ENCODE measurements at regions not wholly inside any gene's neighbourhood (a gene's known extent, or its start where the extent isn't known, plus 50 kb on each side); places are given as distances from the start of the nearest gene placed in this dataset.
A peak's percentile ranks its signal among the peaks of the same experiment; 100 is the strongest.
"Not testable (repeated sequence)": the region's sequence is repeated elsewhere in the genome, so short reads cannot be mapped to it uniquely, and the experiment has no call there.

DNA sequence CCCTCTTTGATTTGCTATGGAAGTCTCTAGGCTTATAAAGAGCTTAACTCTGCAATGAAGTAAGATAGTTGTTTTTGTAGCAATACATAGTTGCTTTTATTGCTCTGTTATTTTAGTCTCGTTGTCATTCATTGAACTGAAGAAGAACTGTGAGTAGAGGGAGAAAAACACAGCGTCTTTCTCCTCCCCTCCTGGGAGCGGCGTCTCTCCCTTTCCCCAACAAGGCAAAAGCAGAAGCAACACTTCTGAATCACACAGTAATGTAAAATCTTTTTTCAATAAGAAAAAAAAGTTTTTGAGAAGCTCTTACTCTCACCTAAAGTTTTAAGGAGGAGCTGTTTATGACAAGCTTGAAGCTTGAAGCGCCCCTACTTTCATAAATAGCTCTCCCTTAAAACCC is 119.3 kb upstream of the SLC7A14 start:
- no peak for DNase-seq (ENCODE audit: low spot score)

DNA sequence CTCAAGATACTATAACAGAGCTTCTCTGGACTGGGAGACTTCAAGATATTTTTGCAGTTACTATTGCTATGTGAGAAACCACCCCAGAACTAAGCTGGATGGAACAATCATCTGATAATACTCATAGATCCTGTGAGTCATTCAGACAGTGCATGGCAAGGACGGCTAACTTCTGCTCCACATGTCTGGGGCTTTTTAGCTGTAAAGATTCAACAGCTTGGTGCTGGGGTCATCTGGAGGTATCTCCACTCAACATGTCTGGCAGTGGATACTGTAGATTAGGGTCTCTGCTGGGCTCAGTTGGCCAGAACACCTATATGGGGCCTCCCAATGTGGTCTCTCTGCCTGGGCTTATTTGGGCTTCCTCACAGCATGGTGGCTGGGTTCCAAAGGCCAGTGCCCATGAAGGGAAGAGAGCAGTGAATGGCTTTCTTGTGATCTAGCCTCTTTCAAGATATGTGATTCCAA is 117.3 kb upstream of the SLC7A14 start:
- DNase-seq (ENCODE audit: low spot score): no peak

DNA sequence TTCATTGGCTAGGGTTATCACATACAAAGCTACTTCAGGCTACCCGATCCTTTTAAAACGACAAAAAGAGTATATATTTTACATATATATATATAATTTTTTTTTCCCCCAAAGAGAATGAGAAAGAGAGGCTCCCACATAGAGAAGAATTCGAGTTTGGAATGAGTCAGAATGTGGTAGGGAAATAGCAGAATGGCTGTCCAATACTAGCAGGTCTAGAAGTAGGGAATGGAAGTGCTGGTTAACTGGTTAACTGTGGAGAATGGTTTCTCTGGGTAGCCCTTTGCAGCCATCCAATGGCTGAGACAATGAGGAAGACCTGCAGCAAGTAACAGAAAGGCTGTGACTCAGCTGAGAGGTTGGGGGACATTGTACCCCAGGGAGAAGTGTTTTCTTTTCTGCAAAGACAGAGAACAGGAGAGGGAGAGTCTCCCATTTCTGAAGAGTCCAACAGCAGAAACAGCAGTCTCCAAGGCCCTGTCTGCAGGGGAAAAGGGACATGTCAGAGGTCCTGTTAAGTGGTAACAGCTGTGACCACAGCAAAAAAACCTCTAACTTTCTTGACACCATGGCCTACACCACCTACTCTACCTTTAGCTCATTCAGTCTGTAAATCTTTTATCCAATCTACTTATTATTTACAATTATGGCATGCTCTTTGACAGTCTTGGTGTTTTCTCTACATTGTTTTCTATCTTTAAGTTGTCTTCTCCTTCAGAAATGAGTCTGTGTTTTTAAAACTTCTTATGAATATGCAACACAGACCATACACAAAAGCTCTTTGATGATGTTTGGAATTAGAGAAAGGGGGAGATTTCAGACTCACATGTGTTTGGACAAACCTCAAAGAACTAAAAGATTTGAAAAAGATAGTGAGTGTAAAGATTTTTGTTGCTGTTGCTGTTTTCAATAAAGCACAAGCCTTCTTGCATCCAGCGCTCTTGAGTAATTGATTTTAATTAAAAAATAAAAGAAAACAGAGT is 116.1 kb upstream of the SLC7A14 start:
- DNase-seq (ENCODE audit: low spot score): peak; percentile 67

DNA sequence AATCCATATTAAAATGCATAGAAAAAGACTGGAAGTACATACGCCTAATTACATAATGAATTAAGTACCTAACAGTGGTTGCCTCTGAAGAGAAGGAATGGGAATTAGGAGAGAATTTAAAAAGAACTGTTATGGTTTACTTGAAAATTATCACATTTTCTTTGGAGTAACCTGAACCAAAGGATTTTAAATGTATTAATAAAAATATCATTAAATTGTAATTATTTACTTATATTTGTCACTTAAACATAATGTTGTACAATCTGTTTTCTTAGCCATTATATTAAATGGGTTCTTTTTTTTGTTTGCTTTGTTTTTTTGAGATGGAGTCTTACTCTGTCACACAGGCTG is 114.2 kb upstream of the SLC7A14 start:
- DNase-seq (ENCODE audit: low spot score): no peak

DNA sequence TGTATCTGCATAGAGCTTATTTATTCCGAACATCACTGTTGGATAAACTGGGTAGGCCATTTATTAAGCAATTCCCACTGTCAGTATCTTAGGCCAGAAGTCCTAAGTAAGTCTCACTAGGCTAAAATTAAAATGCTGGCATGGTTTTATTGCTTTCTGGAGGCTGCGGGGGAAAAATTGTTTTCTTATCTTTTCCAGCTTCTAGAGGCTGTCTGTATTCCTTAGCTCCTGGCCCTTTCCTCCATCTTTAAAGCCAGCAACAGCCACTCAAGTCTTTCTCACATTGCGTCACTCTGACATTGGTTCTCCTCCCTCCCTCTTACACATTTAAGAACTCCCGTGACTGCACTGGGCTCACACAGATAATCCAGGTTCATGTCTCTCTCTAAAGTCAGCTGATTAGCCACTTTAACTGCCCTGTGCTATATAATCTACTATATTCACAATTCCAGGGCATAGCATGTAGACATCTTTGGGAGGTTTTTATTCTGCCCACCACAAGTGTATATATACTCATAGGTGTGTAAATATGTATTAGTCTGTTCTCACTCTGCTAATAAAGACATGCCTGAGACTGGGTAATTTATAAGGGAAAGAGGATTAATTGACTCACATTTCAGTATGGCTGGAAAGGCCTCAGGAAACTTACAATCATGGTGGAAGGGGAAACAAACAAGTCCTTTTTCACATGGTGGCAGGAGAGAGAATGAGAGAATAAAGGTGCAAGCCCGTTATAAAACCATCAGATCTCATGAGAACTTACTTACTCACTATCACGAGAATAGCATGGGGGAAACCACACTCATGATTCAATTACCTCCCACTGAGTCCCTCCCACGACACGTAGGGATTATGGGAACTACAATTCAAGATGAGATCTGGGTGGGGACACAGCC is 113.5 kb upstream of the SLC7A14 start:
- DNase-seq (ENCODE audit: low spot score): no peak

DNA sequence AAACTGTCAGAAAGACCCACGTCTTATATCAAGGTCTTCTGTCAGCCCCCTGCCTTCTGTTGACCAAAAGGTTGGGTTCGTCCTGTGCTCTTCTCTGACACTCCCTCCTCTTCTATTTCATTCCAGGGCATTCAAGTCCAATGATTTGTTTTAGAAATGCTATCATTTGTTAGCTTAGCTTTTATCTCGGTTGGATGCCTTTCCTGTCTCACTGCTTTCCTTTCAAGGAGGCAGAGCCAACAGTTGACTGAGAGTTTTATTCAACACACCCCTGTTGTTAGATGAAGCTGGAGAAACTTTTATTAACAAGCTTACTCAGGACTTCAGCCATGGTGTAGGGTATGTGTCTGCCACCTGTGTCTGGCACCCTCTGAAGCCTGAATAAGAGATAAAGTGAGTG is 112.0 kb upstream of the SLC7A14 start:
- no peak for DNase-seq (ENCODE audit: low spot score)

DNA sequence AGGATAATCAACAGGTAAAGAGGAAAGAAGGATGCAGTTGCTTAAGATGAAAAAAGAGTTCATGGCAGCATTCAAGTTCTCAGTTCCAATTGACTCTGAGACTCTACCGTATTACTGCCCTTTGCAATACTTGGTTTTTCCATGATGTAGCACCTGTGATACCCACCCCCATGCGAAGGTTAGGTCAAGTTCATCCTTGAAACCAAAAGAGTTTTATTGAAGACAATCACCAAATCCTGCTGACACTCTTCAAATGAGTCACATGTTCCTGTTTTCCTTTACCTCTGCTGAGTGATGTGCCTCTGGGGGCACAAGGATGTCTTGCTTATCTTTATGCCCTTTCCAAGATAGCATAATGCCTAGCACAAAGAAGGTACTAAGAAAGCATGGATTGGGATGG is 111.3 kb upstream of the SLC7A14 start:
- DNase-seq (ENCODE audit: low spot score): no peak

DNA sequence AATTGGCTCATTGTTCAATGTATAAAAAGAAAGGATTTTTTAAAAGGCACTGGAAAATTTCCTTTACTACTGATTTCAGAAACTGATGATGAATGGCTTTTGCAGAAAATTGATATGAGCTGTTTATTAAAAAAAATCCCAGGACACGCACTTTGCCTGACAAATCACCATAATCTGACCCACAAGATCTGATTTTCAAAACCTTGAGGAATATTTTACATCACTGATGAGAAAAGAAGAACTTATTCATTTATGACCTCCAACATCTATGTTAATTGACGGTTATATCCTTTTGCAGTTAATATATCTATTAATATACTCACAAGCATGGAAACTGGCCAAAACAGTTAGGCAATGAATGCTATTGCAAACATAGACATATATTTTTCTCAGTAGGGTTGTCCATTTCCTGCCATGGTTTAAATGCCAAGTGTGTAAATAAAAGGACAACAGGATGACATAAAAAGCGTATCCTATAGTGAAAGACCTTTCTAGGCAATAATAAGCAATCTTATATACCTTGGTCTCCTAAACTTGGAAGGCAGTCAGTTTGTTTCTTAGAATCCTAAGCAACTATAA is 109.7 kb upstream of the SLC7A14 start:
- no peak for DNase-seq (ENCODE audit: low spot score)

DNA sequence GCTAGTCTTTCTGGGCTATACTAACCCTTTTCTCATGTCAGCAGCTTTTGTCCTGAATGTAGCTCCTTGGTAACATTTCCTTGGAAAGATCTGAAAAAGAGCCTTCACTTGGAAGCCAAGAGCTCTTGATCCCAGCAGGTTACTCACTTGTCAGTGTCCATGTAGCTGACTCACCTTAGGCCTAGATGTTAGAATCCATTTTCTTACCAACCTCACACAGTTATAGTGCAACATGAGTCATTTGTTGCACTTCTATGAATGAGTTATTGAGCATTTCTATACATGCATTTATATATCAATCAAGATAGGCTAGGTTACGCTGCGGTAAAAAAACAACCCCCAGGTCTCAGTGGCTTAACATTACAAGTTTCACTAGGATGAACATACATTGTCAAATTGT is 106.8 kb upstream of the SLC7A14 start:
- DNase-seq (ENCODE audit: low spot score): no peak

DNA sequence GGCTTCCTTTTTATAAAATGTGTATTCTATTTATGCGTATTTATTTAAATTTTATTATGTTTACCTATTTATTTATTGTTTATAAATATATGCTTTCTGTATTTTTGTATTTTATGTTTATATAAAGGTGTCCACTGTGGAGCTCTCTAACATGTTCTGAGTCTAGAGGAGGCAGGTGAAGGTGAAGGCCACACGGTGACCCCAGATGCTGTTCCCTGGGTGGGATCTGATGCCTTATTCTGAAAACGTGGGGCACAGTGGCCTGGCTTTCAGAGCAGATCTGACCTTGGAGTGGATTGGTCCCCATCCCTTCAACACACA is 104.7 kb upstream of the SLC7A14 start:
- DNase-seq (ENCODE audit: low spot score): no peak

DNA sequence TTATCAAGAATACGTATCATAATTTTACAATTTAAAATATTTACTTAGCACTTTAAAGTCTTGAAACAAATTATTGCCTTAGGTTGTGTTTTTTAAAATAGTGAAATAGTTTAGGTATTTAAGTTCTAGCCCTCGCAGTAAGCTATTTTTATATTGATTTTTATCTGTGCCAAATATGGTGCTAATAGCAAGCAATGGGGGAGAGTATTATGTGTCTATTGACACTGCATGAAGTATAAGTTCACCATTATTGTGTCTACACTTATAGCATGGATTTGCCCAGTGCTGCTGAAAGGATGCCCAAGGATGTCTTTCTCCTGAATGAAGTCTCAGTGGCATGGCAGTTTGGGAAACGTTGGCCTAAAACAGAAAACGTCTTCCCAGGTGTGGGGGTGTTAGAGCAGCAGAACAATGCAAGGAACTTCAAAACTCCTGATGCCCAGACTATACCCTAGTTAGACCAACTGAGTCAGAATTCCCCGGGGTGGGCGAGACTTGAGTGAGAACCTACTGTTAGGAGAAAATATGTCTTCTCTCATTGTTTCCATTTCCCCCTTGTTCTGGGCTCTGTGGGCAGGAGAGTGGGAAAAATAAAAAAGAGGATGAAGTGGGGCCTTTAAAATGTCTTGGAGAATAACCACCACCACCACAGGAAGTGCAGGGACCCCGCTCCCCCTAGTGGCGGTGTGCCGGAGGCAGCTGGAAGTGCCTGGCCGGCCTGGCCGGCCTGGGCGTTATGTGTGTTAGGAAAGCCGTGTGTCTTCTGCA is 104.2 kb upstream of the SLC7A14 start:
- DNase-seq (ENCODE audit: low spot score): peak; percentile 73

DNA sequence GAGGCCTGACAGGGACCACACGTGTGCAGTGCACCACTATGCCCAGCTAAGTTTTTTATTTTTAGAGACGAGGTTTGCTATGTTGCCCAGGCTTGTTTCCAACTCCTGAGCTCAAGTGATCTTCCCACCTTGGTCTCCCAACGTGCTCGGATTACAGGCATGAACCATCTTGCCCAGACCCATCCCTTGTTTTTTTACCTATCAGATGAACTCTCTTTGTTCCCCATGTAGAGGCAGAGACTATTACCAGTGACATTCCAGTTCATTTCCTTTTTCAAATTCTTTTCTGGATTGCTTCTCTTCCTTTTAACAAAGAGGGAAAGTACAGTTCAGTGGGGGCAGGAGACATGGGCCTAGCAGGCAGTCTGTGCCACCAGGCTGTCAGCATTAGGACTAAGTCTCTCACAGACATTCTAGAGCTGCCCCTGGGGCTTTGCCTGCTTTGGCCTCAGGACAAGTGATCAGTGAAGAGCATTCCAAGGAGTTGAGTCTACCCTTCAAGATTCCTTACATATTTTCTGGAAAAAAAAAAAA is 103.5 kb upstream of the SLC7A14 start:
- DNase-seq (ENCODE audit: low spot score): no peak

DNA sequence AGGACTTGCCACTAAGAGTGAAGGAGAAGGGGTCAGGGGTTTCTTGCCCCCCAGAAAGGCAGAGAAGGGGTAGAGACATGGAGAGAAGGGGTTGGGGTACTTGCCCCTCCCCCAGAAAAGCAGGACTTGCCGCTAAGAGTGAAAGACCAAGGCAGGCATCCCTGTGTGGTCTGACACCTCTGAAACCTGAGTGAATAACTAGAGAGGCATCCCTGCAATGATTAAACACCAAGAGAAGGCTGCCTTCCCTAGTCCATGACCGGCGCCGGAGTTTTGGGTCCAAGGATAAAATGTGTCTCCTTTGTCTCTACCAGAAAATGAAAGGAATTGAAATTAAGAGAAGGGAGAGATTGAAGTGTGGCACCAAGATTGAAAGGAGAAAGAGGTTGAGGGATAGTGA is 102.3 kb upstream of the SLC7A14 start:
- DNase-seq (ENCODE audit: low spot score): not testable (repeated sequence)

DNA sequence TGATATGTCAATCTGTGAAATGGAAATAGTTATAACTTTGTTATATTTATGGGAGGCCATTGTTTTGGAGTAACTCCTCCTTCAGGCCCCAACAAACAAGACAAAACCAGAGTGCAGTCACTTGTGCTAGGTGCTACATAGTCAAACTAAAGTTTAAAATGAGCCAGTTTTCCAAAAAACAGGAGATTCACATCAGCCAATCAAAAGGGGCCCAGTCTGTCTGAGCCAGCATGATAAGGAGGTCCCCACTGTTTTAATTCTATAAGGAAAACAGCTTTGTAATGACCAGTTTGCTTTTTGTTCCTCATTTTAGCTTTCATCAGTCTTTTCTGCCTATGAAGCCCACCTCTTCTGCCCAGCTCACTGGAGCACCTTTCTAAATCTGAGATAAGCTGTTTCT is 94.7 kb upstream of the SLC7A14 start:
- no peak for DNase-seq (ENCODE audit: low spot score)

DNA sequence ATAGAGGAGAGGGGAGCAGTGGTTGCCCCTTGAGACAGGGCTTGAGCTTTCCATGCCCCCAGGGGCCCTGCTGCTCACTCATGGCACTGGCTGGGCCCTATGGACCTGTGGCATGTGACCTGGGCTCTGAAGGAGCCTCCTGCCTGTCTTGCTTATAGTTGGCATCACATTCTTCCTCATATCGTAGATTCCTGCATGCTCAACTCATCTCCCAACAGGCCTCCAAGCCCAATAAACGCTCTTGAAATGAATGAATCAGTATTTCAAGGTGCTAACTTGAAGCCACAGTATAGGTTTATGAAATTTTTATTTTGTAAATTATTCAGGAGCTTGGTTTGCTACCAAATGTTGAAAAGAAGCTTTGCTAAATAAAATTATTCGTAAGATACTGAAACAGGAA is 93.3 kb upstream of the SLC7A14 start:
- DNase-seq (ENCODE audit: low spot score): no peak

DNA sequence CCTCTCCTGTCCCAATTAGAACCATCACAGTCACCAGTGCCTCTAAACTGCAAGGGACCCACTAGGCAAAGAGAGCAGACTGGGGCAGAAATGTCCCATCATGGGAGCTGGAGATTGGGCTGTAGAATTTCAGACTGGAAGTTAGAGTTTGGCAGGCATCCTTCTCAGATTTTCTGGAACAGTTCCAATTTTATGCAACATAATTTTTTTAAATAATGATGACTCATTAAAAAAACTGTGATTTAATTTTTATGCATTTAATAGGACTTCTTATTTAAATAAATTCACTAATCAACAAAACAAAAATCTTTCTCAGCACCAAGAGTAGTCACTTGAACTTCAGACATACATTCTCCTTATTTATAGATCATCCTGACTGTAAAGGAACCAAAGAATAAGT is 84.6 kb upstream of the SLC7A14 start:
- DNase-seq (ENCODE audit: low spot score): no peak

DNA sequence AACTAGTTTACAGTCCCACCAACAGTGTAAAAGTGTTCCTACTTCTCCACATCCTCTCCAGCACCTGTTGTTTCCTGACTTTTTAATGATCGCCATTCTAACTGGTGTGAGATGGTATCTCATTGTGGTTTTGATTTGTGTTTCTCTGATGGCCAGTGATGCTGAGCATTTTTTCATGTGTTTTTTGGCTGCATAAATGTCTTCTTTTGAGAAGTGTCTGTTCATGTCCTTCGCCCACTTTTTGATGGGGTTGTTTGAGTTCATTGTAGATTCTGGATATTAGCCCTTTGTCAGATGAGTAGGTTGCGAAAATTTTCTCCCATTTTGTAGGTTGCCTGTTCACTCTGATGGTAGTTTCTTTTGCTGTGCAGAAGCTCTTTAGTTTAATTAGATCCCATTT is 77.1 kb upstream of the SLC7A14 start:
- not testable (repeated sequence) for DNase-seq (ENCODE audit: low spot score)

DNA sequence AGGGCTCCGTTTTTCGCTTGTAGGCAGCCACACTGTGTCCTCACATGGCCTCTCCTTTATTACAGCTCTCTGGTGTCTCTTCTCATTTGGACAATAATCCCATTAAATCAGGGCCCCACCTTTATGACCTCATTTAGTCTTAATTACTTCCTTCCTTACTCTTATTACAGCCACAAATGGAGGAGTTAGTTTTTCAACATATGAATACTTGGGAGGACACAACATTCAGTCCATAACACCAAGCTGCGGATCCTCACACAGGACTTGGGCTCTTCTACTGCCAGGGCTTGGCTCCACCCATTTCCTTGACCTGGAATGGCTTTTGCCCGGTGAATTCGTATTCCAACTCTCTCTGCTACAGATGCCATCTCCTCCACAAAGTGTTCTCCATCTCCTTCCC is 74.3 kb upstream of the SLC7A14 start:
- DNase-seq (ENCODE audit: low spot score): no peak

DNA sequence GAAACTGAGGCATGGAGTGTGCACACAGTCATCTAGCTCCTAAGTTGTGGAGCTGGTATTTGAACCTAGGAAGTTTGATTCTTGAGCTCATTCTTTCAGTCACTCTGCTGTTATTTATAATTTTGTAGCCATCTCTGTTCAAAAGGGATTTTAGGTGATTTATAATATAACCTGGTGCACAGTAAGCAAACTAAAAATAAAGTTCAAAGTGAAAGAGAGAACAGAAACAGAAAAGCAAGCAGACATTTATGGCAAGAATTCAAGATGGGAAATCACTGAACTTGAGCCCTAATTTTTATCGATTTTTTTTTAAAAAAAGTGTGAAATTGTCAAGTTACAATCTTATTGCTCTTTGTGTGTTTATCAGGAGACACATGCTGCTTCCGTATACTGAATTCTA is 71.4 kb upstream of the SLC7A14 start:
- DNase-seq (ENCODE audit: low spot score): no peak

DNA sequence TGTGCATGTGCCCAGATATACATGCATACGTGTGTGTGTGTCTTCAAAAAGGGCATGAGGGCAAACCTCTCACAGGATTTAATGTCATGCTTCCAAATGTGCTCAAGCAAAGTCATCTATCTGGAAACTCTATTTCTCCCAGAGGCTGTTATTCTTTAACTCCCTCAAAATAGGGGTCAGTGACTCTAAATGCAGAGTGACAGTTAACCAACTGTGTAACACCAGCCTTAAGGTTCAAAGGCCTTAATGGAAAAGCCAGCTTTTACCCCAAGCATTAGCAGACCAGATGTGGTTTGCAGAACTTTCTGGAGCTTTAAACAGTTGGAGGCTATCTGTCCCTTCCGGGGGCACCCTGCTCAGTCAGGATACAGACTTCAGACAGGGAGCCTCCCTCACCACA is 70.4 kb upstream of the SLC7A14 start:
- no peak for DNase-seq (ENCODE audit: low spot score)

DNA sequence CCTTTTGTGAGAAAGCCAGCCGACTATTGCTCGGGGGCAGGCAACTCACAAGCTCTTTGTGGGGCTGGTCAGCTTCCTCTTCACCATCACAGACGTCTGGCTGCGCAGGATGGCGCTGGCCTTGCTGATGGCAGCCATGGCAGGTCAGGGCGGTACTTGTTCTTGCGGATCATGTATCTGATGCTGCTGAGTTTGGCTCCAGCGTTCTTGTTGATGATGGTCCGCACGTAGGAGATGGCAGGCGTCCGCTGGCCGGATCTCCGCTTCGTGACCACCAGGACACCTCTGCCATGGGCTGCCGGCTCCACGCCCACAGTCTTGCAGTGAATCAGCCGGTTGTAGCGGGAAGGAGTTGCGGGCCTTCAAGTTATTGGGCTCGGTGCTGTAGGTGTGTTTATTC is 67.9 kb upstream of the SLC7A14 start:
- DNase-seq (ENCODE audit: low spot score): no peak
